Activated CD4-positive, CD25-positive, alpha-beta regulatory T cell treated with anti-CD3 and anti-CD28 coated beads, Interleukin-2, amount 50 U/mL, for 16 hours (primary cell): ENCODE measurements at regions not wholly inside any gene's neighbourhood (a gene's known extent, or its start where the extent isn't known, plus 50 kb on each side); places are given as distances from the start of the nearest gene placed in this dataset.

Experiments used
- DNase-seq: peaks from one replicate; pipeline ENCODE4 v3.0.0-alpha.2; 2020; ENCODE audit warnings: low read depth, low spot score

GRCh38 chr12:125193376-125194152 lies 128.3 kb downstream of the AACS start:
- DNase-seq, result no peak

GRCh38 chr12:125194163-125194773 lies 129.0 kb downstream of the AACS start:
- DNase-seq, result no peak

GRCh38 chr12:125194987-125195386 lies 129.8 kb downstream of the AACS start:
- DNase-seq, result no peak

GRCh38 chr12:125197326-125197725 lies 132.1 kb downstream of the AACS start:
- DNase-seq, result no peak

- DNase-seq, result no peak
These were observed 133.4 kb downstream of the AACS start for GRCh38 chr12:125198652-125199051.

- no peak for DNase-seq
These were observed 135.9 kb downstream of the AACS start for GRCh38 chr12:125201090-125201489.

- no peak for DNase-seq
These were observed 136.7 kb downstream of the AACS start for GRCh38 chr12:125201940-125202339.

GRCh38 chr12:125202421-125202820 lies 137.2 kb downstream of the AACS start:
- DNase-seq, result no peak

GRCh38 chr12:125203145-125203765 lies 138.0 kb downstream of the AACS start:
- DNase-seq, result no peak

GRCh38 chr12:125205386-125205785 lies 140.2 kb downstream of the AACS start:
- DNase-seq, result no peak

GRCh38 chr12:125206711-125207110 lies 141.5 kb downstream of the AACS start:
- DNase-seq, result no peak

- no peak for DNase-seq
These were observed 143.1 kb downstream of the AACS start for GRCh38 chr12:125208334-125208733.

GRCh38 chr12:125208942-125209341 lies 143.7 kb downstream of the AACS start:
- DNase-seq, result no peak

- DNase-seq, result no peak
These were observed 145.0 kb downstream of the AACS start for GRCh38 chr12:125210104-125210755.

- no peak for DNase-seq
These were observed 146.2 kb downstream of the AACS start for GRCh38 chr12:125211464-125211863.

GRCh38 chr12:125214289-125214688 lies 149.1 kb downstream of the AACS start:
- no peak for DNase-seq

- DNase-seq, result no peak
These were observed 151.5 kb downstream of the AACS start for GRCh38 chr12:125216756-125217155.

GRCh38 chr12:125217308-125217707 lies 152.1 kb downstream of the AACS start:
- DNase-seq, result no peak

- no peak for DNase-seq
These were observed 153.7 kb downstream of the AACS start for GRCh38 chr12:125218952-125219351.

GRCh38 chr12:125220404-125221273 lies 155.4 kb downstream of the AACS start:
- DNase-seq, result no peak

GRCh38 chr12:125221602-125222001 lies 156.4 kb downstream of the AACS start:
- DNase-seq, result no peak
